Breast epithelium (tissue), 4 donors: ENCODE measurements at regions not wholly inside any gene's neighbourhood (a gene's known extent, or its start where the extent isn't known, plus 50 kb on each side); places are given as distances from the start of the nearest gene placed in this dataset.

ENCODE experiments used
- DNase-seq, 2 donors: peaks; one replicate each; pipeline ENCODE4 v3.0.0-alpha.2; 2019; ENCODE audit warnings: low spot score in 2 of 2
- H3K27ac ChIP-seq, 2 donors: fragments of 200-600 bp; sonication (generic) in 1 of 2; one replicate each; pipeline ENCODE4 v1.5.1; 2016 to 2019; ENCODE audit warnings: mild to moderate bottlenecking in 1 of 2
- H3K27me3 ChIP-seq, 2 donors: fragments of 200-600 bp; sonication (generic) in 1 of 2; one replicate each; pipeline versions ENCODE4 v1.5.1 to v1.6.0; 2017 to 2019; ENCODE audit warnings: control low read depth in 1 of 2, mild to moderate bottlenecking in 1 of 2
- H3K36me3 ChIP-seq: fragments of 200-600 bp; one replicate; pipeline ENCODE4 v1.5.1; 2019
- H3K4me1 ChIP-seq, 2 donors: fragments of 200-600 bp; sonication (generic); one replicate each; pipeline ENCODE4 v1.5.1; 2016 to 2019; ENCODE audit warnings: control low read depth in 1 of 2
- H3K4me3 ChIP-seq, 3 donors: fragments of 200-600 bp; sonication (generic); 1 replicate in 2 of 3; 2 replicates in 1 of 3; pipeline ENCODE4 v1.5.1; 2016 to 2019; ENCODE audit warnings: mild to moderate bottlenecking in 3 of 3, moderate library complexity in 2 of 3
- H3K9me3 ChIP-seq, 2 donors: fragments of 200-600 bp; sonication (generic) in 1 of 2; one replicate each; pipeline ENCODE4 v1.5.1; 2016 to 2019; ENCODE audit warnings: control low read depth in 1 of 2
- CTCF ChIP-seq, 3 donors: fragments of 450-650 bp; IDR thresholded peaks; one replicate each; pipeline ENCODE4 v1.5.1; 2016 to 2017; ENCODE audit warnings: antibody characterized with exemption in 3 of 3, mild to moderate bottlenecking in 3 of 3, moderate library complexity in 3 of 3
- POLR2A ChIP-seq: fragments of 450-650 bp; IDR thresholded peaks from one replicate; pipeline ENCODE4 v1.6.1; 2016; ENCODE audit warnings: antibody characterized with exemption, mild to moderate bottlenecking, moderate library complexity
- POLR2AphosphoS5 ChIP-seq, 3 donors: sonication (generic); formaldehyde crosslinking; IDR thresholded peaks; one replicate each; pipeline ENCODE4 v1.6.1; 2017; ENCODE audit warnings: antibody characterized with exemption in 3 of 3
- intact Hi-C: fragments of 100-400 bp; cut with DNase I; formaldehyde crosslinking; loops from one replicate; pipeline ENCODE4 v1.15.1; 2023; ENCODE audit warnings: low total_unique reads

DNA sequence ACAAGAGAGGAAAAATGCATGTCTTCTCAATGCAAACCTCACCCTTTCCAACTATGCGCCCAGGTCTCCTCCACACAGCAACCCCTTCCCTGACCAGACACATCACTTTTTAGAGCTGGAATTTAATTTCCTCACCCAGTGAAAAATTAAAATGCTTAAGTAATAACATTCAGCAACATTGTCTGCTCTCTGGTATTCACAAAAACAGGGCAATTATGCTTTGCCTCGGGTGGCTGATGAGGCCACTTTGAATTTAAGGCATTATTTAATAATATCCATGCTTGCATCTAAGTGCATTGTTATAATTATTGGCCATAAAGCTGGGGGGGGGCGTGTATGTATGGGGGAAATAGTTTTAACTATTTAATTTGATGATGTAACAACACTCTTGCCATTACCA, 777.8 kb upstream of the NRSN1 start:
- no peaks in the 10 kb centered on the region for H3K4me1 ChIP-seq
- no peaks in the 10 kb centered on the region for H3K27me3 ChIP-seq
- no peaks in the 10 kb centered on the region for H3K9me3 ChIP-seq
- no peak for DNase-seq
- no peak overlapping the region for H3K27ac ChIP-seq
- H3K36me3 ChIP-seq: no peaks in the 10 kb centered on the region
- intact Hi-C loops: no loop called here
- no peak overlapping the region for H3K4me3 ChIP-seq
- no peak for TF ChIP-seq CTCF (IDR thresholded peaks at IDR 0.05)
- TF ChIP-seq POLR2A: no peak
- no peak for TF ChIP-seq POLR2AphosphoS5 (IDR thresholded peaks at IDR 0.05)

- no peaks in the 10 kb centered on the region for H3K36me3 ChIP-seq
- no peaks in the 10 kb centered on the region for H3K27me3 ChIP-seq
- DNase-seq: no peak
- H3K27ac ChIP-seq: no peak overlapping the region
- no peak overlapping the region for H3K4me3 ChIP-seq
- TF ChIP-seq CTCF (IDR thresholded peaks at IDR 0.05) (no peak), POLR2A (no peak), POLR2AphosphoS5 (IDR thresholded peaks at IDR 0.05) (no peak)
- intact Hi-C loops: no loop called here
- H3K4me1 ChIP-seq: no peaks in the 10 kb centered on the region
- H3K9me3 ChIP-seq: no peaks in the 10 kb centered on the region
These were observed 776.4 kb upstream of the NRSN1 start for GRCh38 chr6:23349521-23350147.

DNA sequence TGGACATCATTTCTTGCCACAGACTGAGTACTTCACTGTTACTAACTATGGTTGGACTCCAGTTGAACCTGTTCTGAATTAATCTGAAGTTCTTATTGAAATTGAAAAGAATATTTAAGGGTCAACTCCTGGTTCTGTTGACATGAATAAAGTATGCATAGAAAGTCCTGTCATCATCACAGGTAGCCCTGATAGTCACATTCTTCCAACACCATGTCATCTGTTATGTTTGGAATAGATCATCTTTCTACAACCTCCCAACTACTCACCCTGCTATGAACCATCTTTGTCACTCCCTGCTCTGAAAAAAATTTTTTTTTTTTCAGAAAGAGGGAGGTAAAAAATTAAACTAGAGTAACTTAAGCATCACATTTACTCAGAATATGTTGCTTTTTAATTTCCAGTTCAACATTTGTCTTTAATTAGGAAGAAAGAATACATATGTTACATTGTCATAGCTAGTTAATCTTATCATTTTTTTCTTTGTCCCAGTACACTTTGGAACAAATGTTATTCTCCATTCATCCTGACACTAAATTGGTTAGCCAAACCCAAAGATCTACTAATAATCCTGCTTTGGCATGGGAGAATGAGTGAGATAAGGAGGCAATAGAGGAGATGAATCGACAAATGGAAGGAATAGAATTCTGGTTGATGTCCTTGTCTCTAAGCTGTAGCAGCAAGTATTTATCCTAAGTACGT, 775.1 kb upstream of the NRSN1 start:
- no peak for DNase-seq
- Histone ChIP-seq H3K27me3 (no peaks in the 10 kb centered on the region), H3K4me1 (no peaks in the 10 kb centered on the region), H3K9me3 (no peaks in the 10 kb centered on the region), H3K27ac (no peak overlapping the region), H3K4me3 (no peak overlapping the region), H3K36me3 (no peaks in the 10 kb centered on the region)
- no peak for TF ChIP-seq CTCF (IDR thresholded peaks at IDR 0.05)
- no peak for TF ChIP-seq POLR2AphosphoS5 (IDR thresholded peaks at IDR 0.05)
- TF ChIP-seq POLR2A: no peak
- intact Hi-C loops: no loop called here

DNA sequence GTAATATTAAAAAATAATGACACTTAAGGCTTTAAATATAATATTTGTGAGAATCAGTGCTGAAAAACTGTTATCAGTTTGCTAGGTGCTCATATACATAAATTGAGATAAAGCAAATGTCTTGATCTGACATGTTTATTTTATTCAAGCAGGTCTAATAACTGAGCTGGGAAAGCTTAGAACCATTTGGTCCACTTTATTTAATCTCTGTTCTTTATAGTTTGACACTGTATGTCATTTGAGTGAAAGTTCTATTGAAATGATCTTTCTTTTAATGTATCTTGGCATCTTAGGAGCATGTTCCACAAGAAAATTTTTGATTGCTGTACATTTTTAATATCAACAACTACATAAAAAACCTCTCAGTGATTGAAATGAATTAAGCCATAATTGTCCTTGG, 772.0 kb upstream of the NRSN1 start:
- intact Hi-C loops: no loop called here
- no peaks in the 10 kb centered on the region for H3K36me3 ChIP-seq
- DNase-seq: no peak
- H3K4me1 ChIP-seq: no peaks in the 10 kb centered on the region
- no peaks in the 10 kb centered on the region for H3K9me3 ChIP-seq
- no peaks in the 10 kb centered on the region for H3K27me3 ChIP-seq
- no peak for TF ChIP-seq POLR2AphosphoS5 (IDR thresholded peaks at IDR 0.05)
- H3K4me3 ChIP-seq: no peak overlapping the region
- no peak overlapping the region for H3K27ac ChIP-seq

DNA sequence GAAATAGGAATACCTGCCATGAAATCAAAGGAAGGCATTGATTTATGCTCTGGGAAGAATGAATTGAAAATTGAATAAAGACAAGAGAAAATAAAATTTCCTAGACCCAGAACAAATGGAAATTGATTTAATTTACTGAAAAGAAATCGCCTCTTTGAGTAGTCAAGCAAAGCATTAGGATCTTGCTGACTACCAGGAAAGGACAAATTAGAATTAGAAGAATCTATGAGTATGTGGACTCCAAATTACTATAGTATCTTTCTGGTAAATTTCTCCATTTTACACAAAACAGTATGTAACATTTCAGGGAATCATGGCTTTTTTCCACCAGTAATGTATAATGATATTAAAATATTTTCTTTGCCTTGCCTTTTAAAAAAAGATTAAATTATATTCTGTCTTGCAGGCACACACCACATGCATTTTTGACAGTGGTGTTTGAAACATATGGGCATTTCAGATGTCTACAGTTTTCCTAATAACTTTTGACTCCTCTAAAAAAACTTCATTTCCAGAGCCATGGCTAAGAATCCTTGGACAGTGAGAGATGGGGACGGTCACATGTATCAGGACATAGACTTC, 768.7 kb upstream of the NRSN1 start:
- no peaks in the 10 kb centered on the region for H3K36me3 ChIP-seq
- no peak for DNase-seq
- no peaks in the 10 kb centered on the region for H3K9me3 ChIP-seq
- H3K27me3 ChIP-seq: no peaks in the 10 kb centered on the region
- intact Hi-C loops: no loop called here
- no peaks in the 10 kb centered on the region for H3K4me1 ChIP-seq
- no peak overlapping the region for H3K27ac ChIP-seq
- no peak overlapping the region for H3K4me3 ChIP-seq
- TF ChIP-seq POLR2A (no peak), CTCF (IDR thresholded peaks at IDR 0.05) (no peak), POLR2AphosphoS5 (IDR thresholded peaks at IDR 0.05) (no peak)
